ENCODE measurements at regions not wholly inside any gene's neighbourhood (a gene's known extent, or its start where the extent isn't known, plus 50 kb on each side); places are given as distances from the start of the nearest gene placed in this dataset.

- TF ChIP-seq CTCF (conservative IDR thresholded peaks at IDR 0.05; ENCODE audit: low read depth, low read length) (no peak), EZH2 (IDR thresholded peaks at IDR 0.05; ENCODE audit: borderline replicate concordance, low read depth, low read length, poor library complexity, severe bottlenecking) (no peak)
Observed at GRCh38 chr4:17327591-17327990, 184.3 kb downstream of the QDPR start.
